GM18951 (cell line): ENCODE measurements at regions not wholly inside any gene's neighbourhood (a gene's known extent, or its start where the extent isn't known, plus 50 kb on each side); places are given as distances from the start of the nearest gene placed in this dataset.
"Not testable (repeated sequence)": the region's sequence is repeated elsewhere in the genome, so short reads cannot be mapped to it uniquely, and the experiment has no call there.

Experiments
- POLR2A ChIP-seq: IDR thresholded peaks from 4 replicates; pipeline ENCODE4 v1.6.1; 2011; ENCODE audit warnings: mild to moderate bottlenecking; ENCODE audit not compliant: insufficient read length, insufficient read depth; ENCODE audit errors: extremely low read depth
- in situ Hi-C: fragments of 300-500 bp; cut with MboI; formaldehyde crosslinking; loops from one replicate; pipeline ENCODE4 v1.12.0; 2022; ENCODE audit warnings: low sequenced_read_pairs, mixed read lengths, inconsistent platforms; ENCODE audit not compliant: unreplicated experiment

GRCh38 chr10:60488111-60488669 is 98.5 kb upstream of the ANK3 start:
- no peak for TF ChIP-seq POLR2A
- in situ Hi-C loops: no loop called here

GRCh38 chr10:60487543-60487942 is 97.9 kb upstream of the ANK3 start:
- TF ChIP-seq POLR2A: no peak
- in situ Hi-C loops: no loop called here

- TF ChIP-seq POLR2A: no peak
- in situ Hi-C loops: no loop called here
Measured at GRCh38 chr10:60485025-60485424, 95.3 kb upstream of the ANK3 start.

GRCh38 chr10:60480865-60481563 is 91.3 kb upstream of the ANK3 start:
- TF ChIP-seq POLR2A: no peak
- in situ Hi-C loops: no loop called here

- TF ChIP-seq POLR2A: no peak
- in situ Hi-C loops: no loop called here
Measured at GRCh38 chr10:60479305-60480020, 89.8 kb upstream of the ANK3 start.

DNA sequence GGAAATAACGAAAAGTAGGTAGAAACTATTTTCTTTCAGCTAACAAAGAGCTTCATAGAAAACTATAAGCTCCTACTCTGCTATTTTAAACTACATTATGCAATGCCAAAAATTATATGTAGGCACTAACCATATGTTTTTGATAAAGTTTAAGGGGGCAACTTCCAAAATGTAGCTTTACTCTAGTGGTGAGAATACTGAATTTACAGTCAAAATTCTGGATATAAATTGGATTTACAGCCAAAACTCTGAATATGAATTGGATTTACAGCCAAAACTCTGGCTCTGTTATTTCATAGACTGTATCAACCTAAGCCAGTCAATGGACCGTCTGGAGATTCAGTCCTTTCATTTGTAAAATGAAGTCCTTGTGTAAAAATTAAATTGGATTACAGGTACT is 86.8 kb upstream of the ANK3 start:
- no peak for TF ChIP-seq POLR2A

GRCh38 chr10:60473557-60473956 is 83.9 kb upstream of the ANK3 start:
- in situ Hi-C loops: no loop called here
- TF ChIP-seq POLR2A: no peak

More for the DNA sequence above, 86.8 kb upstream of the ANK3 start:
- in situ Hi-C loops: no loop called here

GRCh38 chr10:60470091-60470490 is 80.4 kb upstream of the ANK3 start:
- no peak for TF ChIP-seq POLR2A
- in situ Hi-C loops: no loop called here

- in situ Hi-C loops: not testable (repeated sequence)
Measured at GRCh38 chr10:60469147-60469546, 79.5 kb upstream of the ANK3 start.

GRCh38 chr10:60467202-60467546 is 77.5 kb upstream of the ANK3 start:
- in situ Hi-C loops: no loop called here
- TF ChIP-seq POLR2A: no peak

- in situ Hi-C loops: no loop called here
- no peak for TF ChIP-seq POLR2A
Measured at GRCh38 chr10:60466267-60467201, 76.9 kb upstream of the ANK3 start.

- in situ Hi-C loops: no loop called here
- no peak for TF ChIP-seq POLR2A
Measured at GRCh38 chr10:60465801-60466200, 76.1 kb upstream of the ANK3 start.

DNA sequence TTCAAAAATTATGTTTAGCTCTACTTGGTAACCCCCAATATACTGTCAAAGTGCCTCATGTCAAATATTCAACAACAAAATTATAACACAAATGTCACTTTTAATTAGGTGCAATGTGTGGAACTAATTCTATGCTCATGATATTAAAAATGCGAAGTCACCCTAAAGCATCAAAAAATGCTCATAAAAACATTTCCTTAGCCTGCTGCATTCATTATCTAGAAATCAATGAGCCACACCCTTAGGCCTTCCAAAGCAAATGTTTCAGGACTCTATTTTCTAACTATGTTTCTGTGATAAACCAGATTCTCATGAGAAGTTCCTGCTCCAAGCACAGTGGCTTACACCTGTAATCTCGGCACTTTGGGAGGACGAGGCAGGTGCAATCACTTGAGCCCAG is 75.0 kb upstream of the ANK3 start:
- TF ChIP-seq POLR2A: no peak
- in situ Hi-C loops: no loop called here
